WTC11 (cell line): ENCODE measurements at regions not wholly inside any gene's neighbourhood (a gene's known extent, or its start where the extent isn't known, plus 50 kb on each side); places are given as distances from the start of the nearest gene placed in this dataset.

Source experiments
- ATAC-seq: fragments of 200-7000 bp; cut with Tn5 transposase; 2 replicates; pipeline ENCODE4 v1.10.0; 2021; ENCODE audit warnings: mild to moderate bottlenecking, moderate library complexity
- CTCF ChIA-PET: fragments of 300-600 bp; sonication (Branson Sonifier 250); formaldehyde crosslinking; loops from one replicate; lab custom pipeline; 2021; ENCODE audit warnings: antibody characterized with exemption; lab: Charles Lee
- POLR2A ChIA-PET: fragments of 350-600 bp; sonication (Branson Sonifier 250); formaldehyde crosslinking; loops from one replicate; lab custom pipeline; 2021; ENCODE audit warnings: antibody characterized with exemption; lab: Charles Lee
- DNase-seq: peaks from one replicate; pipeline ENCODE4 v3.0.0; 2021; ENCODE audit warnings: low spot score
- H3K27ac Mint-ChIP-seq: 2 replicates; pipeline ENCODE4 v1.8.0; 2021; ENCODE audit warnings: mixed read lengths
- H3K27me3 Mint-ChIP-seq: 2 replicates; pipeline ENCODE4 v1.8.0; 2021; ENCODE audit warnings: low read depth, mild to moderate bottlenecking, moderate library complexity, mixed read lengths
- H3K36me3 Mint-ChIP-seq: 2 replicates; pipeline ENCODE4 v1.8.0; 2021; ENCODE audit warnings: mixed read lengths
- H3K4me1 Mint-ChIP-seq: 2 replicates; pipeline ENCODE4 v1.8.0; 2022; ENCODE audit warnings: mixed read lengths
- H3K4me3 Mint-ChIP-seq: 2 replicates; pipeline ENCODE4 v1.8.0; 2021; ENCODE audit warnings: mild to moderate bottlenecking, moderate library complexity, mixed read lengths
- H3K9me3 Mint-ChIP-seq: 2 replicates; pipeline ENCODE4 v1.8.0; 2021; ENCODE audit warnings: mixed read lengths
- ARID4B ChIP-seq: sonication (generic); formaldehyde crosslinking; IDR thresholded peaks from 2 replicates; pipeline ENCODE4 v1.8.0; 2023; ENCODE audit warnings: missing genetic modification reagents, mild to moderate bottlenecking, borderline replicate concordance
- CDX4 ChIP-seq: fragments of 250-450 bp; sonication (Bioruptor Pico); IDR thresholded peaks from 2 replicates; pipeline ENCODE4 v1.9.0; 2021; ENCODE audit warnings: moderate library complexity, mild to moderate bottlenecking, inconsistent platforms, borderline replicate concordance
- E2F1 ChIP-seq: sonication (generic); formaldehyde crosslinking; IDR thresholded peaks from 2 replicates; pipeline ENCODE4 v1.8.0; 2022; ENCODE audit warnings: mild to moderate bottlenecking, missing genetic modification reagents
- E2F4 ChIP-seq: sonication (generic); formaldehyde crosslinking; IDR thresholded peaks from 2 replicates; pipeline ENCODE4 v1.8.1; 2022; ENCODE audit warnings: low read depth, mild to moderate bottlenecking, moderate library complexity, missing genetic modification reagents, borderline replicate concordance
- E2F5 ChIP-seq: sonication (generic); formaldehyde crosslinking; IDR thresholded peaks from 2 replicates; pipeline ENCODE4 v1.8.1; 2022; ENCODE audit warnings: mild to moderate bottlenecking, moderate library complexity, missing genetic modification reagents
- ERG ChIP-seq: fragments of 250-450 bp; sonication (Bioruptor Pico); IDR thresholded peaks from 2 replicates; pipeline ENCODE4 v1.8.0; 2021; ENCODE audit warnings: mild to moderate bottlenecking
- FOXJ3 ChIP-seq: sonication (generic); formaldehyde crosslinking; IDR thresholded peaks from 2 replicates; pipeline ENCODE4 v1.9.0; 2021; ENCODE audit warnings: missing genetic modification reagents, mild to moderate bottlenecking, borderline replicate concordance
- FOXK1 ChIP-seq: sonication (generic); formaldehyde crosslinking; IDR thresholded peaks from 2 replicates; pipeline ENCODE4 v1.8.0; 2022; ENCODE audit warnings: mild to moderate bottlenecking, moderate library complexity, missing genetic modification reagents
- IRF2 ChIP-seq: sonication (generic); formaldehyde crosslinking; IDR thresholded peaks from 2 replicates; pipeline ENCODE4 v1.8.0; 2022; ENCODE audit warnings: low read depth, missing genetic modification reagents, borderline replicate concordance
- JUN ChIP-seq: sonication (generic); formaldehyde crosslinking; IDR thresholded peaks from 2 replicates; pipeline ENCODE4 v1.8.0; 2023; ENCODE audit warnings: mild to moderate bottlenecking, missing genetic modification reagents
- NFATC4 ChIP-seq: fragments of 250-450 bp; sonication (Bioruptor Pico); IDR thresholded peaks from 2 replicates; pipeline ENCODE4 v1.9.0; 2021; ENCODE audit warnings: mild to moderate bottlenecking
- RELA ChIP-seq: sonication (generic); formaldehyde crosslinking; IDR thresholded peaks from 2 replicates; pipeline ENCODE4 v1.8.1; 2022; ENCODE audit warnings: missing genetic modification reagents, mild to moderate bottlenecking, borderline replicate concordance
- STAT6 ChIP-seq: sonication (generic); formaldehyde crosslinking; conservative IDR thresholded peaks from 2 replicates; pipeline ENCODE4 v1.8.1; 2023; ENCODE audit warnings: mild to moderate bottlenecking, low read depth, missing genetic modification reagents, moderate library complexity
- TCF7 ChIP-seq: sonication (generic); formaldehyde crosslinking; IDR thresholded peaks from 2 replicates; pipeline ENCODE4 v1.8.0; 2022; ENCODE audit warnings: mild to moderate bottlenecking, low read depth, missing genetic modification reagents, moderate library complexity
- TEAD4 ChIP-seq: sonication (generic); formaldehyde crosslinking; IDR thresholded peaks from 2 replicates; pipeline ENCODE4 v1.8.0; 2022; ENCODE audit warnings: mild to moderate bottlenecking, missing genetic modification reagents
- ZMAT4 ChIP-seq: fragments of 250-450 bp; sonication (Bioruptor Pico); IDR thresholded peaks from 2 replicates; pipeline ENCODE4 v1.9.0; 2021; ENCODE audit warnings: mild to moderate bottlenecking
- ZNF671 ChIP-seq: fragments of 250-450 bp; sonication (Bioruptor Pico); IDR thresholded peaks from 2 replicates; pipeline ENCODE4 v1.8.0; 2021; ENCODE audit warnings: mild to moderate bottlenecking

- Mint-ChIP-seq H3K4me1 (peaks cover 26% of the 10 kb centered on the region), H3K27ac (no peak overlapping the region)
- TF ChIP-seq IRF2 (CRISPR knock-in tag) (no peak), JUN (CRISPR knock-in tag) (no peak), ZMAT4 (CRISPR knock-in tag) (no peak), TEAD4 (no peak)
- TF ChIP-seq, all 79 proteins: peak for 0
- Mint-ChIP-seq H3K27me3 (no peaks in the 10 kb centered on the region), H3K36me3 (no peaks in the 10 kb centered on the region), H3K4me3 (no peak overlapping the region), H3K9me3 (peaks cover 7% of the 10 kb centered on the region; the same call in 1 of the 2 replicates)
- no peak for DNase-seq
- POLR2A ChIA-PET: no interaction called here
- ATAC-seq: no peak
- CTCF ChIA-PET: interaction anchor here (1.0 to 5.4 kb wide), 7 partner anchors 39 to 317 kb away, joined by 3 to 46 read pairs (median 5); no protein-coding TSS in a partner anchor
Measured at GRCh38 chr10:80701706-80702105, 164.0 kb downstream of the SH2D4B start.

- no peak for TF ChIP-seq RELA (CRISPR knock-in tag)
- TF ChIP-seq, all 79 proteins: peak for 0
- POLR2A ChIA-PET: no interaction called here
- CTCF ChIA-PET: interaction anchor here (1.0 to 5.4 kb wide), 6 partner anchors 39 to 317 kb away, joined by 3 to 46 read pairs (median 4); no protein-coding TSS in a partner anchor
- Mint-ChIP-seq H3K27ac (no peak overlapping the region), H3K9me3 (peaks cover 7% of the 10 kb centered on the region; the same call in 1 of the 2 replicates), H3K36me3 (no peaks in the 10 kb centered on the region), H3K4me3 (no peak overlapping the region), H3K27me3 (no peaks in the 10 kb centered on the region), H3K4me1 (peaks cover 26% of the 10 kb centered on the region)
- no peak for DNase-seq
- ATAC-seq: no peak
Measured at GRCh38 chr10:80702143-80702542, 164.4 kb downstream of the SH2D4B start.

- Mint-ChIP-seq H3K4me3 (no peak overlapping the region), H3K27me3 (no peaks in the 10 kb centered on the region), H3K9me3 (peaks cover 7% of the 10 kb centered on the region; the same call in 1 of the 2 replicates), H3K4me1 (peaks cover 18% of the 10 kb centered on the region), H3K36me3 (no peaks in the 10 kb centered on the region), H3K27ac (no peak overlapping the region)
- POLR2A ChIA-PET: no interaction called here
- CTCF ChIA-PET: no interaction called here
- ATAC-seq: no peak
- DNase-seq: no peak
- TF ChIP-seq E2F5 (CRISPR knock-in tag) (no peak), E2F1 (CRISPR knock-in tag) (no peak), ARID4B (CRISPR knock-in tag) (no peak), TCF7 (no peak), RELA (CRISPR knock-in tag) (no peak), STAT6 (CRISPR knock-in tag) (no peak), ZNF671 (no peak), ERG (no peak), E2F4 (CRISPR knock-in tag) (no peak), FOXK1 (CRISPR knock-in tag) (no peak), CDX4 (CRISPR knock-in tag) (no peak), NFATC4 (CRISPR knock-in tag) (no peak), FOXJ3 (no peak)
Measured at GRCh38 chr10:80705899-80706298, 168.2 kb downstream of the SH2D4B start.
